GM12872 (cell line): ENCODE measurements at regions not wholly inside any gene's neighbourhood (a gene's known extent, or its start where the extent isn't known, plus 50 kb on each side); places are given as distances from the start of the nearest gene placed in this dataset.

ENCODE experiments used
- TF ChIP-seq, protein P1 (sequence below): IDR thresholded peaks from 3 replicates; pipeline ENCODE4 v1.5.1; 2011; ENCODE audit warnings: low read depth, mild to moderate bottlenecking, low read length, moderate library complexity; ENCODE audit not compliant: insufficient read depth

DNA sequence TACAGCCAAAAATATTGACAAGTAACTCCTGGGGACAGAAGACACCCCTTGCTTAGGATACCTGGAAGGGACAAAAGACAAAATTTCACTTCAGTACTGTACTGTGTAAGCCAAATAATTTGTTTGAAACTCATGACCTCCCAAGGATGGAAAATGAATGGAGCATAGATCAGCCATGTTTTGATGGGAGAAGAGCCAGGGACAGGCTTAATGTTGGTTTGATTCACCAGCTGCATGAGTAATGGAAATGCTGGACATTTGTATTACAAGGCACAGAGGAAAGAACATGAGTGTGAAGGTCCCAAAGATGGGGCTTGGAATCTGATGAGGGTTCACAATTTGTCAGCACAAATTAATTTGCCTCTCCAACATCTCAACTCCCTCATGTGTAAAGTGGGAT lies 122.8 kb downstream of the ENC1 start:
- TF ChIP-seq, protein P1, sequence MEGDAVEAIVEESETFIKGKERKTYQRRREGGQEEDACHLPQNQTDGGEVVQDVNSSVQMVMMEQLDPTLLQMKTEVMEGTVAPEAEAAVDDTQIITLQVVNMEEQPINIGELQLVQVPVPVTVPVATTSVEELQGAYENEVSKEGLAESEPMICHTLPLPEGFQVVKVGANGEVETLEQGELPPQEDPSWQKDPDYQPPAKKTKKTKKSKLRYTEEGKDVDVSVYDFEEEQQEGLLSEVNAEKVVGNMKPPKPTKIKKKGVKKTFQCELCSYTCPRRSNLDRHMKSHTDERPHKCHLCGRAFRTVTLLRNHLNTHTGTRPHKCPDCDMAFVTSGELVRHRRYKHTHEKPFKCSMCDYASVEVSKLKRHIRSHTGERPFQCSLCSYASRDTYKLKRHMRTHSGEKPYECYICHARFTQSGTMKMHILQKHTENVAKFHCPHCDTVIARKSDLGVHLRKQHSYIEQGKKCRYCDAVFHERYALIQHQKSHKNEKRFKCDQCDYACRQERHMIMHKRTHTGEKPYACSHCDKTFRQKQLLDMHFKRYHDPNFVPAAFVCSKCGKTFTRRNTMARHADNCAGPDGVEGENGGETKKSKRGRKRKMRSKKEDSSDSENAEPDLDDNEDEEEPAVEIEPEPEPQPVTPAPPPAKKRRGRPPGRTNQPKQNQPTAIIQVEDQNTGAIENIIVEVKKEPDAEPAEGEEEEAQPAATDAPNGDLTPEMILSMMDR = no peak

- TF ChIP-seq, protein P1 = no peak
Observed at GRCh38 chr5:74516211-74516636, 124.3 kb downstream of the ENC1 start.

DNA sequence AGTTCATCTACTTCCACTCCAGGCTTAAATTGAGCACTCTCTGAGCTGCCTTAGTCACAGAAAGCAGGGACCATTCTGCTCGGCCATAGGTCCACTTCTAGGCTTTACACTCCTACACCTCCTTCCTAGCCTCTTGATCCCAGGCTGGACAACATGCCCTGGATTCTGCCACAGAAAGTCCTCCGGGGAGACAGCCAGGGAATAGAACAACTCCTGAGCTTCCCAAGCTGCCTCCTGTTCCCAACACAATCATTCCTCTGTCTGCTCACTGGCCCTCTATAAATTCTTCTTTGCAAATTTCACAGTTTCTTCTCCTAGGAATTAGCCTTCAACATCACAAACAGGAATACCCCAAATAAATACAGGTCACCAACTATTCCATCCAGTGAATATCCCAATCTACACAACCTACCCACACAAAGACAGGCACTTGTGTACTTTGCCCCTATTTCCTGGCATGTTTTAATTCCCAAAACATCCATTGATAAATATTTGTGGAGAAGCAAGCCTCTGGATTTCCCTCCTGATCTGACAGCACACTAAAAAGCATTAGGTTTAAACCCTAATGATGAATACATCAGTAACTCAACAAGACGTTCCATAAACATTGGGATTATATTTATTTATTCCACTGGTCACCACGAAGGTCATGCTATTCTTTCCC lies 125.5 kb downstream of the ENC1 start:
- TF ChIP-seq, protein P1 = no peak

- TF ChIP-seq, protein P1 = no peak
Observed at GRCh38 chr5:74510476-74511075, 130.0 kb downstream of the ENC1 start.

DNA sequence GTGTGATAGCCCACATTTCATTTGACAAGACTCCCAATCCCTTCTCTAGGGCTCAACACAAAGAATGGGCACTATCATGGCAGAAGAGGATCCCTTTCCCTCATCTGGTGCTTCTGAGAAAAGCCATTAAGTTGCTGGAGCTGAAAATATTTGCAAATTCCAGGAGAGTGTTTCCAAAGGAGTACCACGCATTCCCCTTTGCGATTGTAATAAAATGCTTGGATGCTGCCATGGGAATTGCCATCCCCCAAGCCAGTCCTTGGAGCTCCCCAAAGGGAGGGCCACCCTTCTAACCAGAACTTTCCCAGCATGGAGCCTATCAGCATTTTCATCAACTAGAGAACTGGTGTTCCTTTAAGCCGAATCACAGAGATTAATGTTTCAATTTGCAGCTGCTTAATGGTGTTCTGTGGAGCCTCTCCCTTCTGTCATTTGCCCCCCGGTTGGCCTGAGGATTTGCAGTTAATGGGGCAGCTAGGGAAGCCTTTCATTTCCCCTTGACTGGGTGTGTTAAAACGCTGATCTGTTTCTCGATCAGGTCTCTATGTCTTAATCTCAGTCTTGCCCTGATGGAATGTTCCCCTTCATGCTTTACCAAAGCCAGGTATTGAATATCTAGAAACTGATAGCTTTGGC lies 133.0 kb downstream of the ENC1 start:
- TF ChIP-seq, protein P1 = no peak

GRCh38 chr5:74506119-74506518 lies 134.4 kb downstream of the ENC1 start:
- TF ChIP-seq, protein P1 = no peak

GRCh38 chr5:74504463-74504862 lies 136.1 kb downstream of the ENC1 start:
- TF ChIP-seq, protein P1 = no peak
